ENCODE measurements at regions not wholly inside any gene's neighbourhood (a gene's known extent, or its start where the extent isn't known, plus 50 kb on each side); places are given as distances from the start of the nearest gene placed in this dataset.
A peak's percentile ranks its signal among the peaks of the same experiment; 100 is the strongest.

DNA sequence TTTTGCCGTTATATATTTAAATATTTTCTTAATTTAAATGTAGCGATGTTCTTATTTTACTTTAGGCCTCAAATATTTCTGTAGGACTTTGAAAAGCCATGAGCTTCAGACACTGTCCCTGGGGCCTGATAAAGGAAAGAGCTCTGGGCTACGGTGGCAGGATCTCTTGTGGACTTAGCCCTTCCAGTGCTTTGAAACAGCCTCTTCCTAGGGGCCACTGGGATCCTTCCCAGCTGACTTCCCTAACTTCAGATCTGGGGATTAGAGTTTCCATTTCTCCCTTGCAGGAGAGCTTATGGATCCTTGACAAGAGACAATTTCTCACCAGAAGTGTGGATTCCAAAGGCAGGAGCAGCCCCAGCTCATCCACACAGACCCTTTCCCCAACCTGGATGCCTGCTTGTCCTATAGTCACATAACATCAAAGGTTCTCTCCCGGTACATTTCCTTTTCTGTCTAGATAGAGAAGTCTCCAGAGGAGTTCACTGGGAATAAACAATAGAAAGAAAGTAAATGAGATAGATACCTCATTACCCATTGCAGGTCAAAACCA lies 221.4 kb downstream of the TTC6 start (continued):
- TF ChIP-seq, protein P1, sequence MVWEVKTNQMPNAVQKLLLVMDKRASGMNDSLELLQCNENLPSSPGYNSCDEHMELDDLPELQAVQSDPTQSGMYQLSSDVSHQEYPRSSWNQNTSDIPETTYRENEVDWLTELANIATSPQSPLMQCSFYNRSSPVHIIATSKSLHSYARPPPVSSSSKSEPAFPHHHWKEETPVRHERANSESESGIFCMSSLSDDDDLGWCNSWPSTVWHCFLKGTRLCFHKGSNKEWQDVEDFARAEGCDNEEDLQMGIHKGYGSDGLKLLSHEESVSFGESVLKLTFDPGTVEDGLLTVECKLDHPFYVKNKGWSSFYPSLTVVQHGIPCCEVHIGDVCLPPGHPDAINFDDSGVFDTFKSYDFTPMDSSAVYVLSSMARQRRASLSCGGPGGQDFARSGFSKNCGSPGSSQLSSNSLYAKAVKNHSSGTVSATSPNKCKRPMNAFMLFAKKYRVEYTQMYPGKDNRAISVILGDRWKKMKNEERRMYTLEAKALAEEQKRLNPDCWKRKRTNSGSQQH (CRISPR knock-in tag; IDR thresholded peaks at IDR 0.05; ENCODE audit: low read depth): no peak
- TF ChIP-seq ZNF530 (CRISPR knock-in tag; IDR thresholded peaks at IDR 0.05; ENCODE audit: low read depth) (no peak), ZNF431 (CRISPR knock-in tag; IDR thresholded peaks at IDR 0.05; ENCODE audit: borderline replicate concordance, low read depth) (no peak), AHR (CRISPR knock-in tag; IDR thresholded peaks at IDR 0.05) (no peak), ZNF235 (CRISPR knock-in tag; IDR thresholded peaks at IDR 0.05; ENCODE audit: borderline replicate concordance) (no peak), ZSCAN25 (CRISPR knock-in tag; IDR thresholded peaks at IDR 0.05) (no peak), ZNF264 (CRISPR knock-in tag; IDR thresholded peaks at IDR 0.05) (0 out of 2 replicates have a peak, but pooled peaks have one; percentile 26), ZNF614 (CRISPR knock-in tag; IDR thresholded peaks at IDR 0.05; ENCODE audit: borderline replicate concordance) (0 out of 2 replicates have a peak, but pooled peaks have one; percentile 48), NFE2L2 (IDR thresholded peaks at IDR 0.05; ENCODE audit: low read length) (no peak), SSRP1 (CRISPR knock-in tag; IDR thresholded peaks at IDR 0.05) (no peak), ZMYM4 (CRISPR knock-in tag; IDR thresholded peaks at IDR 0.05) (peak; percentile 71), DDIT3 (CRISPR knock-in tag; IDR thresholded peaks at IDR 0.05) (no peak), JUND (CRISPR knock-in tag; IDR thresholded peaks at IDR 0.05) (no peak), ZNF800 (CRISPR knock-in tag; IDR thresholded peaks at IDR 0.05) (no peak), HDAC1 (CRISPR knock-in tag; IDR thresholded peaks at IDR 0.05) (peak; percentile 41; the same call in 1 of the 2 replicates), GFI1 (CRISPR knock-in tag; IDR thresholded peaks at IDR 0.05; ENCODE audit: borderline replicate concordance) (no peak), PPARG (CRISPR knock-in tag; conservative IDR thresholded peaks at IDR 0.05) (0 out of 2 replicates have a peak, but pooled peaks have one; percentile 8), ZBTB4 (CRISPR knock-in tag; IDR thresholded peaks at IDR 0.05; ENCODE audit: borderline replicate concordance) (no peak)
- TF ChIP-seq, protein P2, sequence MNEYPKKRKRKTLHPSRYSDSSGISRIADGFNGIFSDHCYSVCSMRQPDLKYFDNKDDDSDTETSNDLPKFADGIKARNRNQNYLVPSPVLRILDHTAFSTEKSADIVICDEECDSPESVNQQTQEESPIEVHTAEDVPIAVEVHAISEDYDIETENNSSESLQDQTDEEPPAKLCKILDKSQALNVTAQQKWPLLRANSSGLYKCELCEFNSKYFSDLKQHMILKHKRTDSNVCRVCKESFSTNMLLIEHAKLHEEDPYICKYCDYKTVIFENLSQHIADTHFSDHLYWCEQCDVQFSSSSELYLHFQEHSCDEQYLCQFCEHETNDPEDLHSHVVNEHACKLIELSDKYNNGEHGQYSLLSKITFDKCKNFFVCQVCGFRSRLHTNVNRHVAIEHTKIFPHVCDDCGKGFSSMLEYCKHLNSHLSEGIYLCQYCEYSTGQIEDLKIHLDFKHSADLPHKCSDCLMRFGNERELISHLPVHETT (CRISPR knock-in tag; conservative IDR thresholded peaks at IDR 0.05): no peak
